ENCODE measurements at regions not wholly inside any gene's neighbourhood (a gene's known extent, or its start where the extent isn't known, plus 50 kb on each side); places are given as distances from the start of the nearest gene placed in this dataset.

- TF ChIP-seq CTCF (IDR thresholded peaks at IDR 0.05) (no peak), USF2 (CRISPR knock-in tag; IDR thresholded peaks at IDR 0.05) (no peak), HMGXB4 (CRISPR knock-in tag; IDR thresholded peaks at IDR 0.05) (no peak)
These were observed 1814.2 kb upstream of the SEL1L start for GRCh38 chr14:83347874-83348273.

Data from WTC11 (cell line).